IPS-NIHi11 (cell line): ENCODE measurements at regions not wholly inside any gene's neighbourhood (a gene's known extent, or its start where the extent isn't known, plus 50 kb on each side); places are given as distances from the start of the nearest gene placed in this dataset.

Experiments used
- DNase-seq: peaks from one replicate; pipeline ENCODE4 v3.0.0; 2012; ENCODE audit warnings: mixed read lengths, low spot score

- peak; percentile 67 for DNase-seq
Measured at GRCh38 chr3:72698154-72698917, 149.9 kb downstream of the SHQ1 start.

- no peak for DNase-seq
Measured at GRCh38 chr3:72697717-72698116, 150.5 kb downstream of the SHQ1 start.

DNA sequence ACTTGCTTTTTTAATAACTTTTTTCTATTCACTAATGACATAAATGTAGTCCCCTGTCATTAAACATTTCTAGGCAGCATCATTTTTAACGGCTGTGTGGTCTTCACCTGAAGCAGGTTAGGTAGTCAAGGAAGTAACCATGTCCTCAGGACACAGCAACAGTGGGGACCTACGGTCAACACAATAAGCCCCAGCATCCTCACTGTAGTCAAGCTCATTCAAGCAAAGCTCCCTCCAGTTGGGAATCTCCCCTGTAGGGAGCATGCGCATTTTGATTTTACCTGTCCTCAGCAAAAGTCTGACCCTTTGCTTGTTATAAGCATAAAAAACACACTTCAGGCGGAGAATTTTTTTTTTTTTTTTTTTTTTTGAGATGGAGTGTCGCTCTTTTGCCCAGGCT, 151.4 kb downstream of the SHQ1 start:
- peak; percentile 38 for DNase-seq

DNA sequence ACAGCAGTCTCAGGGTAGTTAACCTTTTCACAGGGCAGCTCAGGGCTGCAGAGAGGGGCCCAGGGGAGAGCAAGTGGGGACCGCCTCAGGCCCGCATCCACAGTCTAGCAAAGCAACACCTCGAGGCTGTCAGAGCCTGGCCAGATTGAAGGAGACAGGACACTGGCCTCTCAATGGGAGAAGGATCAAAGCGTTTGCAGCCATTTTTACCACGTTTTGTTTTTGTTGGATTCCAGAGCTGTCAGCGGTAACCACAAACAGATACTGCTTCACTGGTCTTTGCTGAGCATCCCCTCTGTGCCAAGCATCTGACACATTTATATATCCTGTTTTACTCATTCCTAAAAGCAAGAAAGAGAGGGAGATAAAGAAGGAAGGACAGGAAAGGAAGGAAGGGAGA, 153.8 kb downstream of the SHQ1 start:
- no peak for DNase-seq

GRCh38 chr3:72692990-72693389, 155.3 kb downstream of the SHQ1 start:
- peak; percentile 32 for DNase-seq

- peak; percentile 35 for DNase-seq
Measured at GRCh38 chr3:72690629-72691028, 157.6 kb downstream of the SHQ1 start.

- no peak for DNase-seq
Measured at GRCh38 chr3:72682936-72683452, 165.3 kb downstream of the SHQ1 start.

GRCh38 chr3:72681598-72681997, 166.6 kb downstream of the SHQ1 start:
- no peak for DNase-seq

DNA sequence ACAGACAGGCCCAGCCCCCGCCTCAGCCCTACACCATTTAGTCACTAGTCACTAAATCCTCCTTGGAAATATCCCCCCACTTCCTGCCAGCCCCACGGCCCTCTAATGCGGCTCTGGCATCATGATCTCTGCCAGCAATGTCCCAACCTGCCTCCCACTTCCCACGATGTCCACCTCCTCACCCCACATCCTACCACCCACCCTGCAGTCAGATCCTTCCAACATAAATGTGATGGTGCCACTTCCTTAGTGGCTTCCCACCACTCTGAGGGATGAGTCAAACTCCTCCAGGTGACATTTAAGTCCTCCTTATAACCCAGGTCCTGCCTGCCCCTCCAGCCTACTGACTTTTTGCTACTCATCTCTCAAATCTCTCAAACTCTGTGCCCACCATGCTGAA, 167.5 kb downstream of the SHQ1 start:
- no peak for DNase-seq

GRCh38 chr3:72679540-72680198, 168.6 kb downstream of the SHQ1 start:
- no peak for DNase-seq

- no peak for DNase-seq
Measured at GRCh38 chr3:72678867-72679266, 169.4 kb downstream of the SHQ1 start.

DNA sequence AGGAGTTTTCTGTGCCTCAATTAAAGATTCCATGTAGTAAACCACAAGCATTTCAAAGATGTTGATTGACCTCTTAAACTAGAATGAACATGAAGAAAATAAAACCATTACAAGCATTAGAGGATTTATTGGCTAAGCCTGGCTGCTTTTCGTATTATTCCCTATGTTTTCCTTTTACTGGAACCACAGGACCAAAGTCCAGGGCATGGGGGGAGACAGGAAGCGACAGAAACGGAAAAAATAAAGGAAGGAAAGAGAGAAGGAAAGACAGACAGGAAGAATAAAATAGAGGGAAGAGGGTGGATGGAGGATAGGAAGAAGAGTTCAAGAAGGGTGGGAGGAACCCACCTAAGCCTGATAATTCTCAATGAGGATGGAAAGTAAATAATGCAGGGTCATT, 169.9 kb downstream of the SHQ1 start:
- DNase-seq: no peak

- DNase-seq: no peak
Measured at GRCh38 chr3:72675243-72675642, 173.0 kb downstream of the SHQ1 start.

DNA sequence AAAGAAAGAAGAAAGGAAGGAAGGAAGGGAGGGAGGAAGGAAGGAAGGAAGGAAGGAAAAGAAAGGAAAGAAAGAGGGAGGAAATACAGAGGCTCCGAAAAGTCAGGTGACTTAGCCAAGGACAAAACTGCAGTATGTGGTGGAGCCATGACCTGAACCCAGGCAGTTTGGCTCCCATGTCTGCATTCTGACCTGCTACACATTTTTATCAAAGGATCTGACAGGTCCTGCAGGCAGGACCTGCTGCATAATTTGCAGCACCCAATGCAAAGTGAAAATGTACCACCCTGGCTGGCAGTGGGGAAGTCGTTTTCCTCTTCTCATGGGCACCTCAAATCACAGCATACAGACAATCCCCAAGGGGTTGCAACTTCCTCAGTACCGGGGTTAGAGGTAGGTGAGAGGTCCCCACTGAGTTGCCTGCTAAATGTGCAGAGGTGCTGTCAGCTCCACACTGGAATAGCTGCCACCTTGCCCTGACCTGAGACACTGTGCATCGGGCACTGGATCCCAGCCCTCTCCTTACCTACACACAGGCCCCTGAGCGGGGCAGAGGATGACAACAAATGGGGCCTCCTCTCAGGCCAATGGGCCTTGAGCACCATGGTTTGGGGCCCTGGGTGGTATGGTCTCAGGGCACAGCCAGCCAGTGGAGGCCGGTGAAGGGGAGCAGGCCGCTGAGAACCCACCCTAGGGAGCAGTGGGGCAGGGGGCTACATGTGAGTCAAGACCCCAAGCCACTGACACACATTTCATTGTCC, 175.1 kb downstream of the SHQ1 start:
- DNase-seq: no peak

GRCh38 chr3:72669224-72669623, 179.0 kb downstream of the SHQ1 start:
- no peak for DNase-seq

DNA sequence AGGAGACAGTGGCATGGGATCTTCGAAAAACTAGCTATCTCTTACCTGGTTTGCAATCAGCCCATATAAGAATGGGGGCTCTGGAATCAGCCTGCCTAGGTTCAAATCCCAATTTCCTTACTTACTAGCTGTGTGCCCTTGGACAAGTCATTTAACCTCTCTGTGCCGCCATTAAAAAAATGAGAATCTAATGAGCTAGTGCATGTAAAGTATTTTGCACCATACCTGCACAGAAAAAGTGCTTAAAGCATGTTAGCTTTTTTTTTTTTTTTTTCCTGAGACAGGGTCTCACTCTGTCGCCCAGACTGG, 181.8 kb downstream of the SHQ1 start:
- DNase-seq: no peak

DNA sequence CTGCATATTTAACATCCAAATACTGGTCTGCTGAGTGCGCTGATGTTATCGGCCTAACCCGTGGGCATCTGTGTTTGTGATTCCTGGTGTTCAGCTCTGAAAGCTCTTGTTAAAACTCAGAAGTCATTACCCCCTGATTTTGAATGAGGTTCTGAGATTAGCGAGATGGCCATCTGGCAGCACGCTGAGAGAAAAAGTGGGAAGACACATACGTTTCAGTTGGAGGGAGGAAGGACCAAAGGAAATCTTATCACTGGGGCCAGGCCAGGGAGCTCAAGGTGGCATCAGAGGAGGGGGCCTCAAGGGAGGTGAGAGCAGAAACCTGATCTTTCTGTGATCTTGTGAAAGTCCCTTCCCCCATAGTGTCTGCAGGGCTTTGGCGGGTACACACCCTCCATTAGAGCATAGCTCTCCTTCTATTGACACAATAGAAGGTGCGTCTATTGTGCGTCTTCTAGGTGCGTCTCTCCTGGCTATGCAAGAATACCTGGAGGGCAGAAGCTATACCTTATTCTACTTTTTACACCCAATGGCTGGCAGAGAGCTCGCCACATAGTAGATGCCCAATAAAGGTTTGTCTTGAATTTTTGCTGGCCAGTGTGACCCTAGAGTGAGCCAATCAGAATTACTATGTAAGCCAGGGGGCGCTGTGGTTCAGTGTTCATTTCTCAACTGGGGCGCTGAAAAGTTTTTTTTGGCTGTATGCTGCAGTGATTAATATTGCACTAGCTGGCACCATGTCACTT, 182.4 kb downstream of the SHQ1 start:
- DNase-seq: peak; percentile 65

DNA sequence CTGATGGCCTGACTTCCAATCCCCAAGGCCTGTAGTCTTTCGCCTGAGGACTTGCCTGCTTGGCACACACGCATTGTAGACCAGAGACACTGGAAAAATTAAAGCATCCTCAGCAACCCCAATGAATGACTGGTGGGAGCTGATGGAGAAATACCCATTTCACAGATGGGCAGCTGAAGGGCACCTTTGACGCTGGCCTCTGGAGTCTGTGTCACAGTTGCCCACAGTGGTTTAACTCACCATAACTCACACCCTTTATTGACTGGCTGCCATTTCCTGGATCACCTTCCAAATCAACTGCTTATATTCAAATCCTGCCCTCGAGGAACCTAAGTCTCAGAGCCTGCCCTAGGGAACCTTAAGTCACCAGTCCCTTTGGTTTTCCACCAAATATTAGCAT, 183.1 kb downstream of the SHQ1 start:
- no peak for DNase-seq

DNA sequence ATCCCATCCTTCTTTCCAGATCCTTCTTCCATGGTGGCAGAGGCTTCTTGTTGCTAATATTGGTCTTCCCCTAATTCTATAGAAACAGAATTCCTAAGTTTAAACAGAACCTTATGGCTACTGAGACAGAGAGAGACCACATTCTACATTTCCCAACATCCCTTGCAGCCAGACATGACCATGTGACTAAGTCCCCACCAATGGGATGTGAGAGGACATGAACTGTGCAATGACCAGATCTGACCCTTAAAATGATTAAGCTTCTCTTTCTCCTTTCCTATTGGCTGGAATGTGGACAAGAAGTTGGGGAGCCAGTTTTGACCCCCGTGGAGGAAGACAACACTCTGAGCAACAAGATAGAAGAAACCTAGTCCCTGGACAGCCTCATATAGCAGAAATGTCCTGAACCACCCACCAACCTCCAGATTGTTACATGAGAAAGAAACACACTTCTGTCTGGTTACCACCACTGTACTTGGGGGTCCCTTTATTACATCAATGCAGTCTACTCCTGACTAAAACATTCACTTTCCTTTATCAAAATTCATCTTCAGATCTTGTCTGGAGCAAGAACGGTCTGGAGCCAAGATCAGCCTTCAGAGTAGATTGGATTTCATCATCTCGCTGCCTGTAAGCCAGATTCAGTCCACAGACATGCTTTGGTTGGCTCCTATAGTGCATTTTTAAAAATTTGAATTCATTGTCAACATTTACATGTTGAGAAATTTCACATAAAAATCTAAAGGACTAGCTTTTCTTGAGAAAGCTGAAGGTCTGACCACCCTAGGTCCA, 183.9 kb downstream of the SHQ1 start:
- no peak for DNase-seq

DNA sequence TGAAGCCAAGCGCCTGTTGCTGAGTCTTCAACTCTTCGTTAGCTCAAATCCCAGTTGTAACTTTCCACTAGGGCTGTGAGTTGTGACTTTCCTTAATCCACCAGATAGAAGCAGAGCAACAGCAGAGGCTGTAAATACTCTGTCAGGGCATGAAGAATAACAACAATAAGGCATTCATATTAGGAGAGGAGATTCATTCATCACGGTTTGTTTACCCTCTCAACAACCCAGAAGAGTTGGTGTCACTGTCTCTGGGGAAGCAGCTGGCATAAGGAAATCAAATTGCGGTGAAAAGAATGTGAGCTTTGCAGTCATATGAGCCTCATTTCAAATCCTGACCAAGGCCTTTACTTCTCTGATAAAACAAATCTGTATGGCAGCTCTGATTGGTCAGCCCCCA, 184.8 kb downstream of the SHQ1 start:
- no peak for DNase-seq

DNA sequence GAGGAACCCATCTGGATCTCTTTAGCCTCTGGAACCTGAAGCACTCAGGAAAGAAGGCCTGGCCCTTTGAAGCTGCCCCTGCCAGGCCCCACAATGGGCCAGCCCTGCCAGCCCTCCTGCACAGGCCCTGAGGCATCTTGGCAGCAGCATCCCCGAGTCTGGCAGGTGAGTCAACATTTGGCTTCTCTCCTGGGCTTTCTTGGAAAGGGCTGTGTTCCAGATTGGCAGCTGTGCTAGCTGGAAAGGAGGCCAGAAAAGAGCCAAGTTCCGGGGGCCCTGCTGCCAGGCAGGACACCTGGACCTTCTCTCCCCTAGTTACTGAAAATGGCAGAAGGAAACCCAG, 187.2 kb downstream of the SHQ1 start:
- DNase-seq: peak; percentile 50
